ENCODE measurements at regions not wholly inside any gene's neighbourhood (a gene's known extent, or its start where the extent isn't known, plus 50 kb on each side); places are given as distances from the start of the nearest gene placed in this dataset.

GRCh38 chr18:40651163-40651562, 1303.9 kb upstream of the PIK3C3 start:
- Histone ChIP-seq H3F3A (ENCODE audit: insufficient read depth) (no peaks in the 10 kb centered on the region), H2AFZ (ENCODE audit: low read depth, low read length, severe bottlenecking) (no peak overlapping the region), H3K79me2 (ENCODE audit: insufficient read depth, low read length) (no peaks in the 10 kb centered on the region), H3K9me2 (replicated peaks; ENCODE audit: insufficient read depth, low read length) (no peaks in the 10 kb centered on the region), H3K4me2 (ENCODE audit: low read depth, low read length, poor library complexity, severe bottlenecking) (no peak overlapping the region), H3K4me3 (ENCODE audit: insufficient read depth, low read length, poor library complexity, severe bottlenecking) (no peak overlapping the region), H4K20me1 (ENCODE audit: low read depth, low read length) (no peaks in the 10 kb centered on the region), H3K36me3 (ENCODE audit: low read length) (no peaks in the 10 kb centered on the region), H3K9ac (ENCODE audit: low read length) (no peak overlapping the region), H3K27ac (ENCODE audit: low read depth, low read length) (no peak overlapping the region), H3K9me3 (ENCODE audit: insufficient read depth, low read length) (no peaks in the 10 kb centered on the region), H3K27me3 (ENCODE audit: low read length) (no peaks in the 10 kb centered on the region)
- TF ChIP-seq EZH2phosphoT487 (conservative IDR thresholded peaks at IDR 0.05; ENCODE audit: low read length): no peak
- no peak for TF ChIP-seq CTCF (IDR thresholded peaks at IDR 0.05; ENCODE audit: insufficient read depth, low read length, poor library complexity, severe bottlenecking)

- H3K36me3 ChIP-seq (ENCODE audit: low read length): no peaks in the 10 kb centered on the region
- H3K27ac ChIP-seq (ENCODE audit: low read depth, low read length): no peak overlapping the region
- H3F3A ChIP-seq (ENCODE audit: insufficient read depth): no peaks in the 10 kb centered on the region
- TF ChIP-seq CTCF (IDR thresholded peaks at IDR 0.05; ENCODE audit: insufficient read depth, low read length, poor library complexity, severe bottlenecking) (no peak), EZH2phosphoT487 (conservative IDR thresholded peaks at IDR 0.05; ENCODE audit: low read length) (no peak)
- H3K4me3 ChIP-seq (ENCODE audit: insufficient read depth, low read length, poor library complexity, severe bottlenecking): no peak overlapping the region
- no peaks in the 10 kb centered on the region for H3K79me2 ChIP-seq (ENCODE audit: insufficient read depth, low read length)
- 0 out of 2 replicates have a peak, but pooled peaks cover 3% of the 10 kb centered on the region for H3K9me2 ChIP-seq (replicated peaks; ENCODE audit: insufficient read depth, low read length)
- H3K9me3 ChIP-seq (ENCODE audit: insufficient read depth, low read length): no peaks in the 10 kb centered on the region; the same call in 1 of the 2 replicates
- no peaks in the 10 kb centered on the region for H3K27me3 ChIP-seq (ENCODE audit: low read length)
- no peaks in the 10 kb centered on the region for H4K20me1 ChIP-seq (ENCODE audit: low read depth, low read length)
- H3K9ac ChIP-seq (ENCODE audit: low read length): no peak overlapping the region
- no peak overlapping the region for H2AFZ ChIP-seq (ENCODE audit: low read depth, low read length, severe bottlenecking)
- H3K4me2 ChIP-seq (ENCODE audit: low read depth, low read length, poor library complexity, severe bottlenecking): no peak overlapping the region
Measured at GRCh38 chr18:40642692-40643229, 1312.3 kb upstream of the PIK3C3 start.

GRCh38 chr18:40631319-40631718, 1323.7 kb upstream of the PIK3C3 start:
- TF ChIP-seq EZH2phosphoT487 (conservative IDR thresholded peaks at IDR 0.05; ENCODE audit: low read length) (no peak), CTCF (IDR thresholded peaks at IDR 0.05; ENCODE audit: insufficient read depth, low read length, poor library complexity, severe bottlenecking) (no peak)
- Histone ChIP-seq H3K27ac (ENCODE audit: low read depth, low read length) (no peak overlapping the region), H3K4me3 (ENCODE audit: insufficient read depth, low read length, poor library complexity, severe bottlenecking) (no peak overlapping the region), H3K27me3 (ENCODE audit: low read length) (no peaks in the 10 kb centered on the region), H3K4me2 (ENCODE audit: low read depth, low read length, poor library complexity, severe bottlenecking) (no peak overlapping the region), H3F3A (ENCODE audit: insufficient read depth) (no peaks in the 10 kb centered on the region), H3K9me2 (replicated peaks; ENCODE audit: insufficient read depth, low read length) (no peaks in the 10 kb centered on the region), H3K9ac (ENCODE audit: low read length) (no peak overlapping the region), H3K79me2 (ENCODE audit: insufficient read depth, low read length) (no peaks in the 10 kb centered on the region), H2AFZ (ENCODE audit: low read depth, low read length, severe bottlenecking) (no peak overlapping the region), H4K20me1 (ENCODE audit: low read depth, low read length) (no peaks in the 10 kb centered on the region), H3K36me3 (ENCODE audit: low read length) (no peaks in the 10 kb centered on the region), H3K9me3 (ENCODE audit: insufficient read depth, low read length) (peaks cover 4% of the 10 kb centered on the region; the same call in 1 of the 2 replicates)

All from SU-DHL-6 (cell line).